GM12878 (cell line): ENCODE measurements at regions not wholly inside any gene's neighbourhood (a gene's known extent, or its start where the extent isn't known, plus 50 kb on each side); places are given as distances from the start of the nearest gene placed in this dataset.

Source experiments
- ATAC-seq: fragments of 200-7000 bp; cut with Tn5 transposase; 3 replicates; pipeline ENCODE4 v1.9.1; 2020; ENCODE audit warnings: mild to moderate bottlenecking, moderate library complexity
- BruUV-seq: library from RNA; stranded (reverse); fragments of 400-500 nt; replicated peaks from 2 replicates; lab custom pipeline; 2021; lab: Mats Ljungman, UMichigan
- CTCF ChIA-PET: fragments of 300-600 bp; sonication (Branson Sonifier 250); formaldehyde crosslinking; extraction: SDS; loops from one replicate; lab custom pipeline; 2021; ENCODE audit warnings: inconsistent platforms; lab: Yijun Ruan, JAX
- POLR2A ChIA-PET: fragments of 350-600 bp; formaldehyde crosslinking; extraction: SDS; loops from one replicate; lab custom pipeline; 2021; ENCODE audit warnings: inconsistent platforms; lab: Charles Lee
- RAD21 ChIA-PET: fragments of 300-600 bp; sonication (Branson Sonifier 250); formaldehyde crosslinking; loops from one replicate; lab custom pipeline; 2023; ENCODE audit warnings: antibody characterized with exemption; ENCODE audit not compliant: unreplicated experiment; lab: Charles Lee
- SMC1A ChIA-PET: fragments of 300-600 bp; sonication (Branson Sonifier 250); formaldehyde crosslinking; loops from one replicate; lab custom pipeline; 2023; ENCODE audit not compliant: unreplicated experiment, uncharacterized antibody; lab: Charles Lee
- DNase-seq: peaks from one replicate; pipeline ENCODE4 v3.0.0-alpha.2; 2011; ENCODE audit warnings: low read depth, low spot score
- FAIRE-seq: peaks from 3 replicates; lab custom pipeline; 2011; peaks lifted over from hg19 to GRCh38; lab: Jason Lieb, UNC
- H2AFZ ChIP-seq: 2 replicates; pipeline ENCODE4 v1.6.0; 2011; ENCODE audit warnings: low read depth, low read length, control low read depth; ENCODE audit not compliant: control insufficient read depth
- H3K27ac ChIP-seq: 2 replicates; pipeline ENCODE4 v1.5.1; 2011; ENCODE audit warnings: control low read depth; ENCODE audit not compliant: control insufficient read depth, insufficient read depth
- H3K27me3 ChIP-seq, 2 experiments: replicated peaks in 1 of 2; 2 replicates each; pipeline versions ENCODE4 v1.6.0 to v1.6.1; 2011; ENCODE audit warnings: low read length in 1 of 2; ENCODE audit not compliant: control insufficient read depth in 2 of 2, insufficient read depth in 2 of 2
- H3K36me3 ChIP-seq, 2 experiments: 2 replicates each; pipeline ENCODE4 v1.5.1; 2011; ENCODE audit warnings: low read length in 1 of 2; ENCODE audit not compliant: control insufficient read depth in 2 of 2, insufficient read depth in 2 of 2
- H3K4me1 ChIP-seq: 2 replicates; pipeline ENCODE4 v1.6.1; 2011; ENCODE audit warnings: mild to moderate bottlenecking, low read length, moderate library complexity, mixed read lengths; ENCODE audit not compliant: control insufficient read depth, insufficient read depth
- H3K4me2 ChIP-seq: 2 replicates; pipeline ENCODE4 v1.6.0; 2011; ENCODE audit warnings: control low read depth; ENCODE audit not compliant: control insufficient read depth, insufficient read depth
- H3K4me3 ChIP-seq: fragments of 200-600 bp; sonication (generic); 2 replicates; pipeline ENCODE4 v1.5.1; 2016
- H3K79me2 ChIP-seq: 2 replicates; pipeline ENCODE4 v1.6.0; 2011; ENCODE audit warnings: low read length; ENCODE audit not compliant: control insufficient read depth, insufficient read depth
- H3K9ac ChIP-seq: 2 replicates; pipeline ENCODE4 v1.8.0; 2011; ENCODE audit warnings: low read length, control low read depth, mixed read lengths; ENCODE audit not compliant: control insufficient read depth, insufficient read depth
- H3K9me3 ChIP-seq: replicated peaks from 3 replicates; pipeline ENCODE4 v1.5.1; 2011; ENCODE audit warnings: mild to moderate bottlenecking, low read length; ENCODE audit not compliant: control insufficient read depth, insufficient read depth
- H4K20me1 ChIP-seq: 2 replicates; pipeline ENCODE4 v1.6.0; 2011; ENCODE audit not compliant: control insufficient read depth, insufficient read depth
- CBX3 ChIP-seq: fragments of 200-600 bp; sonication (generic); IDR thresholded peaks from 2 replicates; pipeline ENCODE4 v1.6.1; 2016; ENCODE audit warnings: low read depth, borderline replicate concordance
- CEBPB ChIP-seq, 2 experiments: fragments of 150-350 bp in 1 of 2; IDR thresholded peaks; 2 replicates each; pipeline ENCODE4 v1.6.1; 2012 to 2014; ENCODE audit warnings: low read depth in 2 of 2, low read length in 2 of 2, borderline replicate concordance in 1 of 2, inconsistent platforms in 1 of 2
- CREM ChIP-seq: IDR thresholded peaks from 2 replicates; pipeline ENCODE4 v1.6.1; 2014; ENCODE audit warnings: antibody characterized with exemption, low read depth
- DPF2 ChIP-seq: fragments of 450-650 bp; IDR thresholded peaks from 2 replicates; pipeline ENCODE4 v1.6.1; 2017; ENCODE audit warnings: mild to moderate bottlenecking
- ETV6 ChIP-seq, 2 experiments: fragments of 450-650 bp in 1 of 2; IDR thresholded peaks in 1 of 2; conservative IDR thresholded peaks in 1 of 2; 2 replicates each; pipeline ENCODE4 v1.6.1; 2014; ENCODE audit warnings: antibody characterized with exemption in 1 of 2, borderline replicate concordance in 1 of 2, low read depth in 1 of 2, mild to moderate bottlenecking in 1 of 2, moderate library complexity in 1 of 2
- JUND ChIP-seq: IDR thresholded peaks from 2 replicates; pipeline ENCODE4 v1.6.1; 2012; ENCODE audit warnings: low read depth, mild to moderate bottlenecking, low read length, improper control_type of control experiment, moderate library complexity
- KAT2A ChIP-seq: conservative IDR thresholded peaks from 2 replicates; pipeline ENCODE4 v1.6.1; 2011; ENCODE audit warnings: low read depth, low read length; ENCODE audit not compliant: control insufficient read depth
- KDM1A ChIP-seq: fragments of 200-600 bp; sonication (generic); IDR thresholded peaks from 2 replicates; pipeline ENCODE4 v1.6.1; 2016; ENCODE audit warnings: borderline replicate concordance
- NFXL1 ChIP-seq: fragments of 450-650 bp; IDR thresholded peaks from 2 replicates; pipeline ENCODE4 v1.6.1; 2017; ENCODE audit warnings: antibody characterized with exemption, mild to moderate bottlenecking, borderline replicate concordance
- RAD51 ChIP-seq: fragments of 450-650 bp; IDR thresholded peaks from 2 replicates; pipeline ENCODE4 v1.6.1; 2016; ENCODE audit warnings: moderate library complexity, mild to moderate bottlenecking, inconsistent platforms
- SKIL ChIP-seq: fragments of 450-650 bp; IDR thresholded peaks from 2 replicates; pipeline ENCODE4 v1.6.1; 2017; ENCODE audit warnings: mild to moderate bottlenecking, low read depth, inconsistent platforms; ENCODE audit not compliant: poor library complexity, severe bottlenecking
- TBL1XR1 ChIP-seq: IDR thresholded peaks from 2 replicates; pipeline ENCODE4 v1.6.1; 2012; ENCODE audit warnings: low read depth, low read length, improper control_type of control experiment
- WRNIP1 ChIP-seq: IDR thresholded peaks from 2 replicates; pipeline ENCODE4 v1.6.1; 2011; ENCODE audit warnings: low read depth, low read length, improper control_type of control experiment, borderline replicate concordance
- ZNF24 ChIP-seq: fragments of 450-650 bp; IDR thresholded peaks from 2 replicates; pipeline ENCODE4 v1.6.1; 2017; ENCODE audit warnings: antibody characterized with exemption, mild to moderate bottlenecking
- ZNF274 ChIP-seq: IDR thresholded peaks from one replicate; pipeline ENCODE4 v1.8.0; 2011; ENCODE audit not compliant: insufficient read length, insufficient read depth
- ZNF384 ChIP-seq: IDR thresholded peaks from 2 replicates; pipeline ENCODE4 v1.6.1; 2012; ENCODE audit warnings: low read depth, mild to moderate bottlenecking, low read length, improper control_type of control experiment, borderline replicate concordance
- WGBS: methylation state at CpG from one replicate; pipeline ENCODE4 v1.1.6; 2016; ENCODE audit warnings: low lambda C conversion rate; ENCODE audit not compliant: insufficient replicate concordance, insufficient coverage; ENCODE audit errors: missing lambda C conversion rate; 5-methylcytosine and 5-hydroxymethylcytosine counted together
- in situ Hi-C: fragments of 300-500 bp; cut with MboI; formaldehyde crosslinking; loops from 9 replicates; pipeline ENCODE4 v1.14.3; 2018; ENCODE audit warnings: mixed read lengths
- intact Hi-C: fragments of 100-400 bp; cut with micrococcal nuclease; formaldehyde crosslinking; loops from one replicate; pipeline ENCODE4 v1.14.2; 2022; ENCODE audit not compliant: unreplicated experiment
- TF ChIP-seq, protein P1 (sequence below): fragments of 450-650 bp; IDR thresholded peaks from 2 replicates; pipeline ENCODE4 v1.6.1; 2016; ENCODE audit warnings: mild to moderate bottlenecking
- TF ChIP-seq, protein P2 (sequence below): fragments of 150-350 bp; IDR thresholded peaks from 2 replicates; pipeline ENCODE4 v1.6.1; 2014; ENCODE audit warnings: mild to moderate bottlenecking, low read depth, low read length

DNA sequence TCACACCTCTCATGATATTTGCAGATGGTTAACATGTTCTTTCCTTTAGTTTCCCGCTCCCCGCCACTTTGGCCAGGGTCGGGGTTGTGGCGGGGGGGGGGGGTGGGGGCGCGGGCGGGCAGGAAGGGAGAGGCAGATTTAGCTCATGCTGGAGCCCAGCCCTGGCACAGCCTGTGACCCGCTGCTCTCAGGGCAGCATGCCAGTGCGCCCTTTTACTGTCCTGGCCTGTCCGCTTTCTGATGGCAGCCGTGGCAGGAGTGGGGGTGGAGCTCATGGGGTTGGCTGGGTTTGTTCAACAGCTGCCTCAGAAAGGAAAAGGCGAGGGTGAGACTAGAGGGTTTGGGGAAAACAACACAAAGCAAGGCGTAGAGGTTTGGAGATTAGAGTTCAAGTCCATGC lies 56.1 kb downstream of the TNP1 start:
- SMC1A ChIA-PET, result no interaction called here

More for the DNA sequence above, 56.1 kb downstream of the TNP1 start:
- no peaks in the 10 kb centered on the region for H3K9me3 ChIP-seq
- H3K36me3 ChIP-seq, result no peaks in the 10 kb centered on the region
- no peaks in the 10 kb centered on the region for H3K79me2 ChIP-seq
- no peak for DNase-seq
- no peak overlapping the region for H3K27ac ChIP-seq
- no peak for FAIRE-seq
- RAD21 ChIA-PET, result no interaction called here
- no peak overlapping the region for H3K4me2 ChIP-seq
- intact Hi-C loops (no loop called here), in situ Hi-C loops (no loop called here)
- 8% methylated on average over 6 of the region's 13 CpGs for WGBS
- no peak overlapping the region for H3K4me3 ChIP-seq
- no peaks in the 10 kb centered on the region for H4K20me1 ChIP-seq
- CTCF ChIA-PET, result no interaction called here
- no peak for TF ChIP-seq SKIL
- no peak for TF ChIP-seq JUND
- TF ChIP-seq RAD51, result no peak
- TF ChIP-seq, protein P1, sequence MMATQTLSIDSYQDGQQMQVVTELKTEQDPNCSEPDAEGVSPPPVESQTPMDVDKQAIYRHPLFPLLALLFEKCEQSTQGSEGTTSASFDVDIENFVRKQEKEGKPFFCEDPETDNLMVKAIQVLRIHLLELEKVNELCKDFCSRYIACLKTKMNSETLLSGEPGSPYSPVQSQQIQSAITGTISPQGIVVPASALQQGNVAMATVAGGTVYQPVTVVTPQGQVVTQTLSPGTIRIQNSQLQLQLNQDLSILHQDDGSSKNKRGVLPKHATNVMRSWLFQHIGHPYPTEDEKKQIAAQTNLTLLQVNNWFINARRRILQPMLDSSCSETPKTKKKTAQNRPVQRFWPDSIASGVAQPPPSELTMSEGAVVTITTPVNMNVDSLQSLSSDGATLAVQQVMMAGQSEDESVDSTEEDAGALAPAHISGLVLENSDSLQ, result no peak
- TF ChIP-seq ZNF384, result no peak
- TF ChIP-seq NFXL1, result no peak
- no peak for TF ChIP-seq ZNF274
- TF ChIP-seq ETV6 (conservative IDR thresholded peaks at IDR 0.05 in 1 of 2, IDR thresholded peaks at IDR 0.05 in 1 of 2; ENCODE audit: borderline replicate concordance in 1 of 2, low read depth in 1 of 2), result no peak
- no peak for TF ChIP-seq TBL1XR1
- no peak for TF ChIP-seq CEBPB (IDR thresholded peaks at IDR 0.05; ENCODE audit: borderline replicate concordance in 1 of 2, low read depth in 2 of 2, low read length in 2 of 2)
- TF ChIP-seq WRNIP1, result no peak
- no peak for TF ChIP-seq DPF2
- TF ChIP-seq CREM, result no peak
- no peak for TF ChIP-seq KDM1A
- TF ChIP-seq ZNF24, result no peak
- no peak for TF ChIP-seq KAT2A
- TF ChIP-seq CBX3, result no peak
- TF ChIP-seq, protein P2, sequence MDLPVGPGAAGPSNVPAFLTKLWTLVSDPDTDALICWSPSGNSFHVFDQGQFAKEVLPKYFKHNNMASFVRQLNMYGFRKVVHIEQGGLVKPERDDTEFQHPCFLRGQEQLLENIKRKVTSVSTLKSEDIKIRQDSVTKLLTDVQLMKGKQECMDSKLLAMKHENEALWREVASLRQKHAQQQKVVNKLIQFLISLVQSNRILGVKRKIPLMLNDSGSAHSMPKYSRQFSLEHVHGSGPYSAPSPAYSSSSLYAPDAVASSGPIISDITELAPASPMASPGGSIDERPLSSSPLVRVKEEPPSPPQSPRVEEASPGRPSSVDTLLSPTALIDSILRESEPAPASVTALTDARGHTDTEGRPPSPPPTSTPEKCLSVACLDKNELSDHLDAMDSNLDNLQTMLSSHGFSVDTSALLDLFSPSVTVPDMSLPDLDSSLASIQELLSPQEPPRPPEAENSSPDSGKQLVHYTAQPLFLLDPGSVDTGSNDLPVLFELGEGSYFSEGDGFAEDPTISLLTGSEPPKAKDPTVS, result no peak
- no peak overlapping the region for H2AFZ ChIP-seq
- POLR2A ChIA-PET, result no interaction called here
- no peaks in the 10 kb centered on the region for H3K4me1 ChIP-seq
- BruUV-seq, result no TSS peak
- ATAC-seq, result no peak
- H3K27me3 ChIP-seq, result peaks cover 0 to 5% of the 10 kb centered on the region in 2 experiments; a peak in 1 of 4 replicates
- no peak overlapping the region for H3K9ac ChIP-seq
